ENCODE measurements at regions not wholly inside any gene's neighbourhood (a gene's known extent, or its start where the extent isn't known, plus 50 kb on each side); places are given as distances from the start of the nearest gene placed in this dataset.

GRCh38 chr4:42736527-42737195 lies 79.8 kb upstream of the ATP8A1 start:
- DNase-seq, result no peak

GRCh38 chr4:42733380-42733779 lies 76.5 kb upstream of the ATP8A1 start:
- no peak for DNase-seq

- no peak for DNase-seq
These were observed 75.9 kb upstream of the ATP8A1 start for GRCh38 chr4:42732776-42733175.

- DNase-seq, result no peak
These were observed 72.8 kb upstream of the ATP8A1 start for GRCh38 chr4:42729505-42730237.

- DNase-seq, result no peak
These were observed 67.5 kb upstream of the ATP8A1 start for GRCh38 chr4:42724451-42724850.

GRCh38 chr4:42720533-42720932 lies 63.6 kb upstream of the ATP8A1 start:
- no peak for DNase-seq

GRCh38 chr4:42719257-42719656 lies 62.4 kb upstream of the ATP8A1 start:
- no peak for DNase-seq

GRCh38 chr4:42718336-42718735 lies 61.4 kb upstream of the ATP8A1 start:
- DNase-seq, result no peak

- DNase-seq, result no peak
These were observed 60.1 kb upstream of the ATP8A1 start for GRCh38 chr4:42716996-42717395.

- no peak for DNase-seq
These were observed 59.0 kb upstream of the ATP8A1 start for GRCh38 chr4:42715807-42716482.

- no peak for DNase-seq
These were observed 56.5 kb upstream of the ATP8A1 start for GRCh38 chr4:42713391-42713790.

GRCh38 chr4:42712854-42713253 lies 55.9 kb upstream of the ATP8A1 start:
- no peak for DNase-seq

GRCh38 chr4:42711496-42711895 lies 54.6 kb upstream of the ATP8A1 start:
- DNase-seq, result no peak

GRCh38 chr4:42710761-42711160 lies 53.9 kb upstream of the ATP8A1 start:
- no peak for DNase-seq

GRCh38 chr4:42710329-42710728 lies 53.4 kb upstream of the ATP8A1 start:
- no peak for DNase-seq

- DNase-seq, result no peak
These were observed 52.6 kb upstream of the ATP8A1 start for GRCh38 chr4:42709392-42710065.

GRCh38 chr4:42708625-42709024 lies 51.7 kb upstream of the ATP8A1 start:
- no peak for DNase-seq
